Neuronal stem cell (in vitro differentiated cells): ENCODE measurements at regions not wholly inside any gene's neighbourhood (a gene's known extent, or its start where the extent isn't known, plus 50 kb on each side); places are given as distances from the start of the nearest gene placed in this dataset.

ENCODE experiments used
- DNase-seq: peaks from one replicate; pipeline ENCODE4 v3.0.0-alpha.2; 2013; ENCODE audit warnings: low spot score
- H2AFZ ChIP-seq: one replicate; pipeline ENCODE4 v1.6.1; 2013; ENCODE audit warnings: mild to moderate bottlenecking, low read length, inconsistent platforms
- H2AK5ac ChIP-seq: 2 replicates; pipeline ENCODE4 v1.6.1; 2013; ENCODE audit warnings: low read depth, mild to moderate bottlenecking, inconsistent platforms, low read length, moderate library complexity, mixed read lengths
- H2BK120ac ChIP-seq: 2 replicates; pipeline ENCODE4 v1.6.1; 2013; ENCODE audit warnings: low read depth, mild to moderate bottlenecking, inconsistent platforms, low read length, moderate library complexity, mixed read lengths
- H2BK12ac ChIP-seq: one replicate; pipeline ENCODE4 v1.6.1; 2013; ENCODE audit warnings: low read length, inconsistent platforms
- H2BK15ac ChIP-seq: 2 replicates; pipeline ENCODE4 v1.6.1; 2013; ENCODE audit warnings: mild to moderate bottlenecking, low read length, inconsistent platforms, mixed read lengths
- H2BK5ac ChIP-seq: one replicate; pipeline ENCODE4 v1.6.1; 2013; ENCODE audit warnings: inconsistent platforms, mild to moderate bottlenecking, low read length, moderate library complexity
- H3K14ac ChIP-seq: one replicate; pipeline ENCODE4 v1.6.1; 2013; ENCODE audit warnings: low read length, inconsistent platforms
- H3K18ac ChIP-seq: 2 replicates; pipeline ENCODE4 v1.6.1; 2013; ENCODE audit warnings: low read length, inconsistent platforms
- H3K23ac ChIP-seq: 2 replicates; pipeline ENCODE4 v1.6.1; 2013; ENCODE audit warnings: low read depth, mild to moderate bottlenecking, mixed read lengths, low read length, inconsistent platforms; ENCODE audit not compliant: poor library complexity
- H3K27ac ChIP-seq: replicated peaks from 3 replicates; pipeline ENCODE4 v1.5.1; 2013; ENCODE audit warnings: low read length, inconsistent platforms
- H3K27me3 ChIP-seq, 3 experiments: 2 replicates each; pipeline ENCODE4 v1.6.1; 2013; ENCODE audit warnings: low read length in 3 of 3, mild to moderate bottlenecking in 2 of 3, inconsistent platforms in 1 of 3, low read depth in 1 of 3, mixed read lengths in 1 of 3, moderate library complexity in 1 of 3; ENCODE audit not compliant: control insufficient read depth in 3 of 3, insufficient read depth in 3 of 3
- H3K36me3 ChIP-seq, 2 donors: replicated peaks in 1 of 2; 2 replicates each; pipeline ENCODE4 v1.6.1; 2013; ENCODE audit warnings: low read length in 2 of 2; ENCODE audit not compliant: control insufficient read depth in 2 of 2, insufficient read depth in 2 of 2
- H3K4ac ChIP-seq: 2 replicates; pipeline ENCODE4 v1.6.1; 2013; ENCODE audit warnings: inconsistent platforms, mild to moderate bottlenecking, low read length, moderate library complexity
- H3K4me1 ChIP-seq, 2 donors: 1 replicate in 1 of 2; 2 replicates in 1 of 2; pipeline ENCODE4 v1.6.1; 2013; ENCODE audit warnings: low read length in 2 of 2, low read depth in 1 of 2; ENCODE audit not compliant: control insufficient read depth in 2 of 2, insufficient read depth in 1 of 2
- H3K4me2 ChIP-seq: one replicate; pipeline ENCODE4 v1.6.1; 2013; ENCODE audit warnings: mild to moderate bottlenecking, low read length, inconsistent platforms; ENCODE audit not compliant: insufficient read depth, poor library complexity, severe bottlenecking
- H3K4me3 ChIP-seq, 2 donors: 2 replicates each; pipeline ENCODE4 v1.5.1; 2013; ENCODE audit warnings: low read length in 2 of 2, mild to moderate bottlenecking in 2 of 2, inconsistent platforms in 1 of 2, moderate library complexity in 1 of 2
- H3K79me1 ChIP-seq: one replicate; pipeline ENCODE4 v1.6.1; 2013; ENCODE audit warnings: low read depth, mild to moderate bottlenecking, inconsistent platforms, low read length, moderate library complexity
- H3K9ac ChIP-seq: one replicate; pipeline ENCODE4 v1.6.1; 2013; ENCODE audit warnings: mild to moderate bottlenecking, low read depth, low read length, inconsistent platforms; ENCODE audit not compliant: poor library complexity
- H3K9me3 ChIP-seq, 2 donors: replicated peaks in 1 of 2; 2 replicates each; pipeline versions ENCODE3 to v1.6.1; 2013; ENCODE audit warnings: low read length in 2 of 2, mild to moderate bottlenecking in 2 of 2, inconsistent platforms in 1 of 2, low read depth in 1 of 2, mixed read lengths in 1 of 2, moderate library complexity in 1 of 2; ENCODE audit not compliant: control insufficient read depth in 2 of 2, insufficient read depth in 1 of 2
- H4K8ac ChIP-seq: one replicate; pipeline ENCODE4 v1.6.1; 2013; ENCODE audit warnings: low read depth, mild to moderate bottlenecking, inconsistent platforms, low read length, moderate library complexity
- H4K91ac ChIP-seq: one replicate; pipeline ENCODE4 v1.6.1; 2013; ENCODE audit warnings: low read length, low read depth, mild to moderate bottlenecking, inconsistent platforms; ENCODE audit not compliant: poor library complexity
- WGBS, 2 donors: extraction: QIAGEN DNeasy Blood & Tissue Kit; methylation state at CpG; one replicate each; pipeline ENCODE4 v1.1.7; 2013; ENCODE audit warnings: missing lambda C conversion rate in 2 of 2, mixed read lengths in 1 of 2; ENCODE audit not compliant: insufficient read length in 2 of 2, insufficient replicate concordance in 1 of 2; ENCODE audit errors: extremely low coverage in 2 of 2; 5-methylcytosine and 5-hydroxymethylcytosine counted together

DNA sequence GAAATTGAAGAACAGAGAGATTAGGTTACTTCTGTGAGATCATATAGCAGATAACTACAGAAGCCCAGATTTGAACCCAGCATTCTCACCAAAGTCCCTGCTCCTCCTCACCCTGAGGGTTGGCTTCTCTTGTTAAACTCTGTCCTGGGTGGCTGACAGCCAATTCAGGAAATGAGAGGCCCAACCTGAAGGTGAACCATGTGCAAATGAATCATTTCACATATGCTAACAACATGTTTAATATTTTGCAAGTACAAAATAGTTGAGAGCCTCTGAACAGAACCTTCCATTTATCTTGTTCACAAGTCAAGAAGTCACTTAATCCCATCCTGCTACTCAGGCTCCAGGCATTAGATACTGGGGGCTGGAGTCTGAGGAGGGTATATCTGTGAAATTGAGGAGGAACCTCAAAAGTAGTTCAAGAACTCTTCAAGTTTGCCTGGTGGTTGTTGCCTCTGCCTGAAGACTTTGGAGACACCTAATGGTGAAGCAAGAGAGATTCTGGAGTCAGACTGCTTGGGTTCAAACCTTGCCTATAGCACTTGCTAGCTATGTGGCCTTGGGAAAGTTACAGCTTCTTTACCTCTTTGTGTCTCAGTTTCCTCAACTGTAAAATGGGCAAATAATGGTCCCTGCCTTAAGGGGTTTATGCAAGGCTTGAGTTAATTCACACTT, 564.0 kb downstream of the PSAT1 start:
- H3K27me3 ChIP-seq = peaks cover 0 to 26% (median 0%) of the 10 kb centered on the region in 3 experiments

DNA sequence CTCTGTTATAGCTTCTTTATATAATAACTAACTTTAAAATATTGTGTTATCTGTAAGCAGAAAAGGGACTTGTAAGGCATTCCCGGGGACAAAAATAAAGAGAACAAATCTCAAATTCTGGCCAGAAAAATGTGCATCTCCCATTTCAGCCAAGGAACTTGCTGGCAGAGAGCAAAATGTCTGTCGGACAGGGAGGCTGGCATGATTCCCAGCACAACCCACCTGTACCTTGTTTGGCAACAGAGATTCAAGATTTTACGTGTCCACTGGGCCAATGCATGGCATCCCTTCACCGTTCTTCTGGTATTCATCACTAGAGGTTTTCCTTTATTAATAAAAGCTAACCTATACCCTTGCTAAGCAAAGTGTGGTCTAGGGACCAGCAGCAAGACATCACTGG, 566.6 kb downstream of the PSAT1 start:
- Histone ChIP-seq H3K9me3 (no peaks in the 10 kb centered on the region), H3K14ac (no peak overlapping the region), H2AFZ (no peak overlapping the region), H2AK5ac (no peak overlapping the region), H3K23ac (no peak overlapping the region), H4K91ac (no peak overlapping the region), H3K27me3 (peaks cover 0 to 7% (median 0%) of the 10 kb centered on the region in 3 experiments), H3K4me2 (no peak overlapping the region), H3K27ac (no peak overlapping the region), H4K8ac (no peak overlapping the region), H3K9ac (no peak overlapping the region), H2BK120ac (no peak overlapping the region), H3K79me1 (no peaks in the 10 kb centered on the region), H3K36me3 (no peaks in the 10 kb centered on the region), H2BK15ac (no peak overlapping the region), H2BK5ac (no peak overlapping the region), H3K4me1 (no peaks in the 10 kb centered on the region), H3K4ac (no peak overlapping the region), H3K4me3 (no peak overlapping the region), H2BK12ac (no peak overlapping the region), H3K18ac (no peak overlapping the region)
- WGBS, 2 donors = no CpG with 5 or more reads among the region's 4 CpGs
- DNase-seq = no peak

More for the DNA sequence above, 564.0 kb downstream of the PSAT1 start:
- H3K14ac ChIP-seq = no peak overlapping the region
- H4K91ac ChIP-seq = no peak overlapping the region
- H3K9ac ChIP-seq = no peak overlapping the region
- DNase-seq = no peak
- no peak overlapping the region for H2BK5ac ChIP-seq
- H3K18ac ChIP-seq = no peak overlapping the region
- H3K36me3 ChIP-seq = no peaks in the 10 kb centered on the region
- no peak overlapping the region for H2BK120ac ChIP-seq
- H2AK5ac ChIP-seq = no peak overlapping the region
- no peak overlapping the region for H3K4ac ChIP-seq
- no peak overlapping the region for H2BK15ac ChIP-seq
- no peak overlapping the region for H3K23ac ChIP-seq
- H3K4me2 ChIP-seq = no peak overlapping the region
- no peaks in the 10 kb centered on the region for H3K79me1 ChIP-seq
- H3K4me1 ChIP-seq = peaks cover 0 to 16% of the 10 kb centered on the region in 2 donors
- H4K8ac ChIP-seq = no peak overlapping the region
- no peak overlapping the region for H3K27ac ChIP-seq
- H2AFZ ChIP-seq = no peak overlapping the region
- no peak overlapping the region for H3K4me3 ChIP-seq
- no peaks in the 10 kb centered on the region for H3K9me3 ChIP-seq
- no peak overlapping the region for H2BK12ac ChIP-seq

DNA sequence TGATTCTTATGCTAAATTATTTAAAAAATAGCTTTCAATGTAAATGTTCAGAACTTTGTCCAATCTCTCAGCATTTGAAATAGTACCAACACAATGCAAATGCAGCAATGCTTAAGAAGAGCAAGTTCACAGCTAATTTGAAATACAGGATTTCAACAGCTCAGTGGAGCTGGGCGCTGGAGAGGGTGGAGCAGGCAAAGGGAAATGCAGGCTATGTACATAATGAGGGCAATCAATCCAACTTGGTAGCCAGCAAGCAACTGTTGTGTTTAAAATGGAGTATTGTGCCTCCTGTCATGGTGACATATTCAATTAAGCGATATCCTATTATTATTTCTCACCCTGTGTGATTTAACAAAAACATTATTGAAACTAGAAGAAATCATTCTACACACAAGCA, 568.8 kb downstream of the PSAT1 start:
- no peak overlapping the region for H2BK120ac ChIP-seq
- H3K23ac ChIP-seq = no peak overlapping the region
- no peak overlapping the region for H3K4me3 ChIP-seq
- H3K18ac ChIP-seq = no peak overlapping the region
- no peaks in the 10 kb centered on the region for H3K4me1 ChIP-seq
- no peak for DNase-seq
- H2AFZ ChIP-seq = no peak overlapping the region
- no peak overlapping the region for H2BK15ac ChIP-seq
- no peaks in the 10 kb centered on the region for H3K27me3 ChIP-seq
- no peak overlapping the region for H2BK12ac ChIP-seq
- no peak overlapping the region for H4K8ac ChIP-seq
- no peaks in the 10 kb centered on the region for H3K36me3 ChIP-seq
- no peak overlapping the region for H3K27ac ChIP-seq
- no peak overlapping the region for H3K4me2 ChIP-seq
- no peak overlapping the region for H3K9ac ChIP-seq
- no peak overlapping the region for H4K91ac ChIP-seq
- H2BK5ac ChIP-seq = no peak overlapping the region
- no peak overlapping the region for H3K14ac ChIP-seq
- H2AK5ac ChIP-seq = no peak overlapping the region
- H3K79me1 ChIP-seq = no peaks in the 10 kb centered on the region
- no peak overlapping the region for H3K4ac ChIP-seq
- no peaks in the 10 kb centered on the region for H3K9me3 ChIP-seq
- WGBS, 2 donors = no CpG with 5 or more reads among the region's 2 CpGs

DNA sequence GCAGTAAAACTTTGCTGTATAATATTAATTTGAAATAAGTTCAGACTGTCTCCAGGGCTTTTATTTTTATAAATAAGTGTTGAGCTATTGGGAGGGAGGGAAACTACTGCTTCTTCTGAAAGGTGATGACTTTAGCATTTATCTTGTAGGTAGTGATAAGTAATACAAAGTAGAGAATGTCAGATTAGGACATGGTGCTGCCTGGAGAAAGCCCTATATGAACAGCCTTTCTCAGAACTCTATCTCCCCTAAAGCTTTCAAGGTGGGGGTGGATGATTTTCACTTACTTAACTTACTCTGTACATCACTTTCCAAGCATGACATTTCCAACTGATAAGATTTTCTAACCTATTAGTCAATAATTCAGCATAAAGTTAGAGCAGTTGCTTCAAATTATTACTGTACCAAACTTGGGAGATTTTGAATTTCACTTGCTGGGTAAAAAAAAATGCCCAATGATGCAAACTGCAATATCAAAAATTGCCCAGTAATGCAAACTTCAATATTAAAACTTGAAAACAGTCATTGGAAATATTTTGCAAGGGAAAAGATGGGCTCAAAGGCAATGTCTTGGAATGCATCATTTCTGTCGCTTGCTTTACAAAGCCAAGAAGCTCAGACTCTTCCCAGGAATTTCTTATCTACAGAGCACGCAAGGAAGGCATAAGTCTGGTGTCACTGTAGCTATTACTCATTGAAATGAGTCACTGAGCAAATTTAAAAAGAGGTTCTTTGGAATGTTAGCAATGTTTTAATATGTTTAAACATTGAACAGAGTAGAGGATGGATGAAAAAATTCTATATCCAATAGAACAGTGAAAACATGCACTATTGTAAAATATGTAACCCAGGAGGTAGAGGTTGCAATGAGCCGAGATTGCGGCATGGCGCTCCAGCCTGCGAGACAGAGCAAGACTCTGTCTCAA, 569.5 kb downstream of the PSAT1 start:
- Histone ChIP-seq H3K4me3 (no peak overlapping the region), H3K27me3 (no peaks in the 10 kb centered on the region), H3K79me1 (no peaks in the 10 kb centered on the region), H4K91ac (no peak overlapping the region), H2BK12ac (no peak overlapping the region), H3K9ac (no peak overlapping the region), H3K4me1 (no peaks in the 10 kb centered on the region), H4K8ac (no peak overlapping the region), H3K23ac (no peak overlapping the region), H2BK120ac (no peak overlapping the region), H3K36me3 (no peaks in the 10 kb centered on the region), H3K27ac (no peak overlapping the region), H2AFZ (no peak overlapping the region), H3K4ac (no peak overlapping the region), H2AK5ac (no peak overlapping the region), H3K14ac (no peak overlapping the region), H2BK15ac (no peak overlapping the region), H3K4me2 (no peak overlapping the region), H3K9me3 (no peaks in the 10 kb centered on the region), H3K18ac (no peak overlapping the region), H2BK5ac (no peak overlapping the region)
- WGBS, 2 donors = no CpG with 5 or more reads among the region's 6 CpGs
- DNase-seq = no peak
